Heart right ventricle (tissue), 16 donors: ENCODE measurements at regions not wholly inside any gene's neighbourhood (a gene's known extent, or its start where the extent isn't known, plus 50 kb on each side); places are given as distances from the start of the nearest gene placed in this dataset.

Experiments used
- ATAC-seq, 8 donors: fragments of 200-7000 bp; cut with Tn5 transposase; one replicate each; pipeline ENCODE4 v1.9.1; 2020; ENCODE audit warnings: mild to moderate bottlenecking in 8 of 8, moderate library complexity in 8 of 8, moderate number of reproducible peaks in 1 of 8
- DNase-seq, 2 donors: peaks; one replicate each; pipeline ENCODE4 v3.0.0-alpha.2; 2020
- H3K27ac ChIP-seq, 10 donors: fragments of 200-600 bp; sonication (generic) in 2 of 10; one replicate each; pipeline versions ENCODE4 v1.5.0 to v1.8.0; 2020 to 2022; ENCODE audit warnings: mild to moderate bottlenecking in 3 of 10
- H3K27me3 ChIP-seq, 7 donors: fragments of 200-600 bp; one replicate each; pipeline ENCODE4 v1.8.0; 2021 to 2022; ENCODE audit warnings: mild to moderate bottlenecking in 2 of 7
- H3K36me3 ChIP-seq, 9 donors: fragments of 200-600 bp; sonication (generic) in 1 of 9; one replicate each; pipeline versions ENCODE4 v1.5.0 to v1.8.0; 2020 to 2022; ENCODE audit warnings: mild to moderate bottlenecking in 2 of 9
- H3K4me1 ChIP-seq, 9 donors: fragments of 200-600 bp; sonication (generic) in 1 of 9; one replicate each; pipeline versions ENCODE4 v1.5.0 to v1.8.0; 2020 to 2022; ENCODE audit warnings: mild to moderate bottlenecking in 4 of 9
- H3K4me3 ChIP-seq, 10 donors: fragments of 200-600 bp; sonication (generic) in 2 of 10; one replicate each; pipeline versions ENCODE4 v1.5.0 to v1.8.0; 2020 to 2022; ENCODE audit warnings: mild to moderate bottlenecking in 7 of 10, moderate library complexity in 2 of 10
- H3K9me3 ChIP-seq, 11 donors: fragments of 200-600 bp in 10 of 11; sonication (generic) in 2 of 11; one replicate each; pipeline versions ENCODE4 v1.5.0 to v1.8.0; 2013 to 2022; ENCODE audit warnings: mild to moderate bottlenecking in 2 of 11, control low read depth in 1 of 11, moderate library complexity in 1 of 11
- WGBS, 2 donors: extraction: QIAGEN DNeasy Blood & Tissue Kit; methylation state at CpG; one replicate each; pipeline ENCODE4 v1.1.7; 2013; ENCODE audit warnings: inconsistent platforms in 1 of 2; 5-methylcytosine and 5-hydroxymethylcytosine counted together
- intact Hi-C, 10 donors: fragments of 100-400 bp; cut with DNase I; formaldehyde crosslinking; loops; one replicate each; pipeline versions ENCODE4 v1.11.1 to v1.14.2; 2022
- TF ChIP-seq, protein P1 (sequence below), 9 donors: fragments of 200-600 bp; sonication (generic) in 2 of 9; IDR thresholded peaks; one replicate each; pipeline versions ENCODE4 v1.5.0 to v1.8.0; 2021 to 2022; ENCODE audit warnings: antibody characterized with exemption in 9 of 9, mild to moderate bottlenecking in 5 of 9, moderate library complexity in 1 of 9
- donor health status: Arrhythmogenic right ventricular cardiomyopathy.
- donor health status: ischemic (EF 13 %, LVEDD 7.1; RV severe dilation, severe dysfunction).
- donor health status: healthy with polysubstance abuse.
- donor health status: DM: no; HTN: yes; CAD: no.
- donor health status: DM: no; HTN: no; CAD: no.
- donor health status: ischemic (EF 25% LVEDD 6.9; RV normal size, moderate dysfunction).
- donor health status: ischemic (EF 25% LVEDD 5.7; RV mildly dilated, moderate dysfunction).
- donor health status: healthy.
- donor health status: DM: yes; HTN: yes; CAD: no.
- donor health status: Ischemic cardiomyopathy.
- donor health status: ischemic (EF 35%, LVEDD 5.7; RV mildly dilated, moderate dysfunction).
- donor health status: nonischemic (EF 11% LVEDD 7.7; RV severe dilation, severe dysfunction).
- donor health status: DM: yes; HTN: yes; CAD: no.
- donor health status: PGD.
- donor health status: ischemic (EF 29% LVEDD 5.4; RV normal size, mild dysfunction).
- donor health status: nonischemic (EF 23%, LVEDD 6.1; RV moderate dilation, normal function).

- TF ChIP-seq, protein P1, sequence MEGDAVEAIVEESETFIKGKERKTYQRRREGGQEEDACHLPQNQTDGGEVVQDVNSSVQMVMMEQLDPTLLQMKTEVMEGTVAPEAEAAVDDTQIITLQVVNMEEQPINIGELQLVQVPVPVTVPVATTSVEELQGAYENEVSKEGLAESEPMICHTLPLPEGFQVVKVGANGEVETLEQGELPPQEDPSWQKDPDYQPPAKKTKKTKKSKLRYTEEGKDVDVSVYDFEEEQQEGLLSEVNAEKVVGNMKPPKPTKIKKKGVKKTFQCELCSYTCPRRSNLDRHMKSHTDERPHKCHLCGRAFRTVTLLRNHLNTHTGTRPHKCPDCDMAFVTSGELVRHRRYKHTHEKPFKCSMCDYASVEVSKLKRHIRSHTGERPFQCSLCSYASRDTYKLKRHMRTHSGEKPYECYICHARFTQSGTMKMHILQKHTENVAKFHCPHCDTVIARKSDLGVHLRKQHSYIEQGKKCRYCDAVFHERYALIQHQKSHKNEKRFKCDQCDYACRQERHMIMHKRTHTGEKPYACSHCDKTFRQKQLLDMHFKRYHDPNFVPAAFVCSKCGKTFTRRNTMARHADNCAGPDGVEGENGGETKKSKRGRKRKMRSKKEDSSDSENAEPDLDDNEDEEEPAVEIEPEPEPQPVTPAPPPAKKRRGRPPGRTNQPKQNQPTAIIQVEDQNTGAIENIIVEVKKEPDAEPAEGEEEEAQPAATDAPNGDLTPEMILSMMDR (IDR thresholded peaks at IDR 0.05), result no peak
- no peaks in the 10 kb centered on the region for H3K9me3 ChIP-seq
- peaks cover 0 to 13% (median 0%) of the 10 kb centered on the region in 9 donors for H3K4me1 ChIP-seq
- H3K36me3 ChIP-seq, result no peaks in the 10 kb centered on the region
- DNase-seq (no peak), ATAC-seq (no peak)
- WGBS, 2 donors, result 72 to 75% methylated on average over 6 of the region's 6 CpGs
- intact Hi-C loops, result no loop called here
- H3K4me3 ChIP-seq, result no peak overlapping the region
- H3K27me3 ChIP-seq, result no peaks in the 10 kb centered on the region
- no peak overlapping the region for H3K27ac ChIP-seq
These were observed 296.9 kb upstream of the GADL1 start for GRCh38 chr3:31191354-31191753.

- H3K27ac ChIP-seq, result no peak overlapping the region
- DNase-seq, result no peak
- H3K4me1 ChIP-seq, result peaks cover 0 to 7% (median 0%) of the 10 kb centered on the region in 9 donors
- no peak for ATAC-seq
- H3K27me3 ChIP-seq, result no peaks in the 10 kb centered on the region
- TF ChIP-seq, protein P1 (IDR thresholded peaks at IDR 0.05), result no peak
- H3K4me3 ChIP-seq, result no peak overlapping the region
- 77 to 85% methylated on average over 2 of the region's 2 CpGs for WGBS, 2 donors
- H3K9me3 ChIP-seq, result no peaks in the 10 kb centered on the region
- H3K36me3 ChIP-seq, result no peaks in the 10 kb centered on the region
- intact Hi-C loops, result no loop called here
These were observed 299.0 kb upstream of the GADL1 start for GRCh38 chr3:31193429-31193828.

DNA sequence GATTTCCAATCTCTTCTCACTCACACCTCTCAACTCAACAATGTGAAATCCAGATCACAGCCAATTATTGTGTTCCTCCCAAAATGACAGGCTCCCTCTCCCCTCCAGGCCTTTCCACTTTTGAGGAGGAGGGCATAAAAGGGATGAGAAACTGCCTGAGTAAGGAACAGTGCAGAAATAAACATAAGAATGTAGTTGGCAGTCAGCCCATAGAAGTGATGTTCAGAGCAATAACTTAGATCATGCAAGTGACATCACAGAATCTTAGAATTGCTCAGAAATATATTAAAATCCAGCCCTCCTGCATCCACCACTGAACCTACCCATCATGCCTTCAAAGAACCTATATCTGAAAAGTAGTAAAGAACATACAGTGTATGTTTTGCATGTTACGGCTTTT is 299.4 kb upstream of the GADL1 start:
- Histone ChIP-seq H3K36me3 (no peaks in the 10 kb centered on the region), H3K27me3 (no peaks in the 10 kb centered on the region), H3K4me3 (no peak overlapping the region), H3K9me3 (no peaks in the 10 kb centered on the region), H3K27ac (no peak overlapping the region), H3K4me1 (peaks cover 0 to 4% (median 0%) of the 10 kb centered on the region in 9 donors)
- 98 to 100% methylated on average over 1 of the region's 1 CpG for WGBS, 2 donors
- ATAC-seq, result no peak
- intact Hi-C loops, result no loop called here
- no peak for DNase-seq
- TF ChIP-seq, protein P1 (IDR thresholded peaks at IDR 0.05), result no peak

DNA sequence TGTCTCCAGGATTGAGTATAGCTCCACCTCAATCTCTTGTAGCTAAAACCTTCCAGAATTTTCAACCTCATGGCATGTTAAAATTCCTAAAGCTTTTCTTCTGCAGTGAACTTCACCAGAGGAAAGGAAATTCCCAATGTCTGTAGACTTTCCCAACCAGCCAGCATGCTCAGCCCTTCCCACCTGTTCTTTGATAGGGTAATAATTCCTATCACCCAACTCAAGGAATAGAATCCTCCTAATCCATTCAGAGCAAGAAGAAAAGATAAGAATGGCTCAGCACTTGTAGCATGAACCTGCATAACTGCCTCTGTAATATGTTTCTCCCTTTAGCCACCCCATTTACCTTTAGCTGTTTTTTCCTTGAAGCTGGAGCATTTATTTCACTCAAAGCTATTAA is 301.8 kb upstream of the GADL1 start:
- Histone ChIP-seq H3K4me3 (no peak overlapping the region), H3K27ac (peak overlapping the region in 1 of 10 donors; percentile 9), H3K27me3 (no peaks in the 10 kb centered on the region), H3K4me1 (peaks cover 0 to 4% (median 0%) of the 10 kb centered on the region in 9 donors), H3K9me3 (no peaks in the 10 kb centered on the region), H3K36me3 (no peaks in the 10 kb centered on the region)
- DNase-seq (no peak), ATAC-seq (no peak)
- intact Hi-C loops, result no loop called here
- TF ChIP-seq, protein P1 (IDR thresholded peaks at IDR 0.05), result no peak
